ENCODE measurements at regions not wholly inside any gene's neighbourhood (a gene's known extent, or its start where the extent isn't known, plus 50 kb on each side); places are given as distances from the start of the nearest gene placed in this dataset.
"Not testable (repeated sequence)": the region's sequence is repeated elsewhere in the genome, so short reads cannot be mapped to it uniquely, and the experiment has no call there.

DNA sequence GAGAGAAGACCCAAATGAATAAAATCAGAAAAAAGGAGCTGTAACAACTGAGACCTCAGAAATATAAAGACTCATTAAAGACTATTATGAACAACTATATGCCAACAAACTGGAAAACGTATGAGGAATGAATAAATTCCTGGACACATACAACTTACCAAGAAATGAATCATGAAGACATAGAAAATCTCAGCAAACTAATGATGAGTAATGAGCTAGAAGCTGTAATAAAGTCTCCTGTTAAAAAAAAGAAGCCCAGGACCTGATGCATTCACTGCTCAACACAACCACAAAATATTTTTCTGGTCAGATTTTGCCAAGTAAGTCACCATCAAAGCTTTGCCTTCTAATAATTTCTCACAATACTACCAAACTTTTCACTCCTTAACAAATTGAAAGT, 666.7 kb downstream of the LRRC70 start:
- no peak for DNase-seq (ENCODE audit: low spot score)
- intact Hi-C loops (cut with DNase I) = no loop called here

DNA sequence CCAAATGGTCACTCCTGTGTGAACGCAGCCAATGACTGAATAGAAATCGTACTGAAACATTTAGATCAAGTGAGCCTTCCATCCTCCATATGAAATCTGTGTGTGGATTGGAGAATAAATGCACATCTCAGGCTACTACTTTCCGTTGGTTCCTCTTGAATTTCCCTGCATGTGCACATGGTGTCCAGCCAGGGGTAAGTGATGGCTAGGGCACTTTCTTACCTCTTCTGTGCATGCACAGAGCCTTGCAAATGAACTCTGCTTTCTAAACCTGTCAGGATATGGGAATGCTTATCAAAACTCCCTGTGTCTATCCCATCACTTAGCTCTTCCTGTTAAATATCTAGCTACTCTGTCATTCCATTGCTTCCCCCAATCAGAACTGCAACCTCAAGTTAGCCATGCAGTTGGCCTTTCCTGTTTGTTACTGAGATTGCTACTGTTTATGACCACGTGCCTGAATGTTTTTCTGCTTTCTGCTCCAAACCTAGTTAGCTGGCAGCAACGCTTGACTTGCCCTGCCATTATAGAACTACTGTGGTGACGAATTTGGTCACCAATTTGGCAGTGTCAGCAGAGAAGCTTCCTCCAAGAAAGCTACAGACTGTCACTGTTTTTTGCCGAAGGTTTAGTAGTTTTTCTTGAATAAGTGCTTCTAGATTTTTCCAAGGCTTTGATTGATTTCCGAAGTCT, 661.6 kb downstream of the LRRC70 start:
- intact Hi-C loops (cut with DNase I) = no loop called here
- no peak for DNase-seq (ENCODE audit: low spot score)

DNA sequence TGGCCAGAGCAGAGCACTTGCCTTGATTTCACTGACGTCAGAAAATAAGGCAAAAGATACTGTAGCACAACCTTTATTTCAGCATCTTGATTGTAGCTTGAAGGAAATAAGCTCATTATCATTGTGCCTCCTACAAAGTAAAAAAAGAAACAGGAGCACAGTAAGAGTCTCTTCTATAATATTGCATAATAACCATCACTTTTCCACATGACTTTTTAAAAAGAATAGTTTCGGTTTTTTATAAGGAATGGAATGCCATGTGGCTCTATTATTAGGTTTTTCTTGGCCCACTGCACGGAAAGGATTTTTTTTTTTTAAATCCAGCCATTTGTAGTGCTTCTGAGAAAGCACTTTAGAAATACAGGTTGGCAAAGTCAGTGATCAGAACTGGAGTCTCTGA, 655.3 kb downstream of the LRRC70 start:
- DNase-seq (ENCODE audit: low spot score) = no peak
- intact Hi-C loops (cut with DNase I) = no loop called here

DNA sequence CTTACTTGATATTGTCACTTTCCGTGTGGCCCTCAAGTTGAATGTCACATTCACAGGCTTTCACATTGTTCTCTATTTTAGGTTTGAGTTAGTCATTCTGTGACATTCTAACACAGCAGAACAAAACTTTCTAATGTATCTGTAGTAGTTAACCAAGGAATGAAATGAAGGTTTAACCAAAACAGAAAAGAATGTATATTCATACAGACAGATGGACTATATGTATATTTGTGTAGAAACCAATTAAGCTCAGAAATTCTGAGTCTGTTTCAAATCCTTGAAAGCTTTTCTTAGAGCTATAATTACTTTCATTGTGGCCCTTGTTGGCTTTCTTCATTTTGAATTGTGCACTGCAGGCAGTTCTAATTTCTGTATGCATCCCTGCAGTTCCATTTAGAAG, 654.7 kb downstream of the LRRC70 start:
- no peak for DNase-seq (ENCODE audit: low spot score)
- intact Hi-C loops (cut with DNase I) = no loop called here

DNA sequence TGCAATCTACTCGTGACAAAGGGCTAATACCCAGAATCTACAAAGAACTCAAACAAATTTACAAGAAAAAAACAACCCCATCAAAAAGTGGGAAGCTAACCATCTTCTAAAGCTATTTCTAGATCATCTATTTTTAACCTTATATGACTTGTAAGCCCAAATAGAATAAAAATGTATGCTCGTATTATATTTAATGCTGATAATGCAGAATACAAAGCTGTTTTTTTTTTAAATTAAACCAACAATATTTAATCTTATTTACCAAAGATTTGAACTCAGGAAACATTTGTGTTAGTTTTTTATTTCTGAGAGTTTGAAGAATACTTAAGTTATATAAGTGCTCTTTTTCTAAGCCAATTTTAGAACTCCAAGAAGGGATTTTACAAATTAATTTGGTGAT, 652.1 kb downstream of the LRRC70 start:
- intact Hi-C loops (cut with DNase I) = no loop called here
- DNase-seq (ENCODE audit: low spot score) = no peak

DNA sequence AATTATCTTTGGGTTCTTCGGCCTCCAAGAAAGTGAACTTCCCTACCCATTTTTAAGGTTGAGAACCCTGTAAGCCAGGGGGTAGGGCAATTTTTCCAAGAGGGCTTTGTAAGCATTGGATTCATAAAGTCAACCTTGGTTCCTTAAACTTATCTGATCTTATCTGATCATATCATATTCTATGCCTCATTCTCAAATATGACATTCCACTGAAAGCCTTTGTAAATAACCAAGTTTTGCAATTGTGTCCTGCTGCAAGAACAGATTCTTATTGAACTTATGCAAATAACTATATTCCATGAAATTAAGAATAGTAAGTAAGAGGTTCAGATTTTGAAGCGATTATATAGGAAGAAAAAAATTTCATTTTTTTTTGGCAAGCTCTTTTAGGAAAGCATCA, 649.5 kb downstream of the LRRC70 start:
- intact Hi-C loops (cut with DNase I) = no loop called here

DNA sequence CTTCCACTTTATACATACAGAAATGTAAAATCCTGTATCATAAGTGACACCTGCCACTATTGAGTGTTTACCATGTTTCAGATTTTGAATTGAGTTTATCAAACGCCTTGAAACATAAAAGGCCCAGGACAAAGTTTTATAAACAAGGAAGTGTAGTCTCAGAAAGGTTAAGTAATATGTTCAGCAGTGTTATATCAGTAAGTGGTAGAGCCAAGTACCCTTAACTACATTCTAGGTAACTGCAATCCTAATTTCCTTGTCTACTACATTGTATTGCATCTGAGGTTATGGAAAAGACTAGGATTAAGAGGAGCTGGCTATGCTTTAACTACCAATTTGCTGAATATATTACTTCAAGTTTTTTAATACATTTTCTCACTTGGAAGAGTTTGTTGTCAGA, 641.6 kb downstream of the LRRC70 start:
- DNase-seq (ENCODE audit: low spot score) = no peak
- intact Hi-C loops (cut with DNase I) = no loop called here

More for the DNA sequence above, 649.5 kb downstream of the LRRC70 start:
- no peak for DNase-seq (ENCODE audit: low spot score)

DNA sequence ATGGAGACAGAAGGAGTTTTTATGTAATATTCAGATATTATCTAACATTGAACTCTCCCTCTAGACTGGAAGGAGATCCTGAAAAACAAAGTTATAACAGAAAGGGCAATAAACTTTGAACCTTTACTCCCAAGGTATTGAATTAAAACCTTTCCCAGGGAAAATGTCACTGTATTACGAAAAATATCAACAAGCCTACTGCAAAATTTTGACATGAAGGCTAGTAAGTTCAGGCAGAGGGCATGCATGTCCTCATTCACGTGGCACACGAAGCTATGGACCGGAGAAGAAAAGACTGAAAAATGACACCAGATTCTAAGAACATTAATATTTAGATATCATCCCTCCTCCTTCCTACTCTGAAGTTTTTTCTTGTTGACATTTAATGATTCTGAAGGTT, 638.8 kb downstream of the LRRC70 start:
- intact Hi-C loops (cut with DNase I) = no loop called here
- no peak for DNase-seq (ENCODE audit: low spot score)

DNA sequence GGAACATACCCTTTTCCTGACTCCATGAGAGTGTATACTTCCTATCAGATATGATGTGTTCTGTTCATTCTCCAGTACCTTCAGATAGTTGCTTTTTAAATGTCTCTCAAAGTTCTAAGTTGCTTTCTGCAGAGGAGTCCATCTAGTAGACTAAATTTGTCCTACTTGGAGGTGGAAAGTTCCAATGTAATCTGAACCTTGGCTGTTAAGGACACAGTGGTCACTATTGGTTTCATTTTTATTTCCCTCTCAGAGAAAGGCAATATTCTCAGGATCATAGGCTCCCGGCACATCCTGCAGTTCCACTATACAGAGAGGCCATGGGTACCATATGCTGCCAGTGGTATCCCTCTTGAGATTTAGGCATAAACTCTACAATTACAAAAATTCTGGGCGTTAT, 634.6 kb downstream of the LRRC70 start:
- intact Hi-C loops (cut with DNase I) = no loop called here
- no peak for DNase-seq (ENCODE audit: low spot score)

DNA sequence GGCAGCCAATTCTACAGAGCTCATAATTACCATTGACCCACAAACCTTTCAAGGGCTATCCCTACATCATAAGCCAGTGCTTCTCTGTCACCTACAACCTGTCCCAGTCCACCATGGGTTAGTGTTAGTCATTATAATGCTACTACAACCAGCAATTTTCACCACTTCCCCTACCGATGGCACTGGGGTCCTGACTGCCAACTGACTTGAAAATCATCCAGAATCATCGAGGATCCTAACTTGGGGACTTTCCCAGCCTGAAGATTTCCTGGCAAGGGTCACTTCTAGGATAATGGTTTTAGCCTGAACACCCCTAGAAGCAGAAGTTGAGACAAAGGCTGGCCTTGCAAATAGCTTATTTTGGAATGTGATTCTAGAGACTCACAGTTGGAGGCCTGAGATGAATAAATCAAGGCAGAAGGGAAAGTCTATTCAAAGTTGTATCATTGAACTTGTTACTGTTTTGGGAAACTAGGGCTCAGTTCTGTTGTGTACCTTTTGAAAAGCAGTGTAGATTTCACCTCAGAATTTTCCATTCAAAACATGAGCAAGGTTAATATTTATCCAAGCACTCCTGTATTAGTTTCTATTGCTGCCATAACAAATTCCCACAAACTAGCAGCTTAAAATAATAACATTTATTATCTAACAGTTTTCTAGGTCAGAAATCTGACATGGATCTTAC, 633.0 kb downstream of the LRRC70 start:
- intact Hi-C loops (cut with DNase I) = no loop called here
- no peak for DNase-seq (ENCODE audit: low spot score)

DNA sequence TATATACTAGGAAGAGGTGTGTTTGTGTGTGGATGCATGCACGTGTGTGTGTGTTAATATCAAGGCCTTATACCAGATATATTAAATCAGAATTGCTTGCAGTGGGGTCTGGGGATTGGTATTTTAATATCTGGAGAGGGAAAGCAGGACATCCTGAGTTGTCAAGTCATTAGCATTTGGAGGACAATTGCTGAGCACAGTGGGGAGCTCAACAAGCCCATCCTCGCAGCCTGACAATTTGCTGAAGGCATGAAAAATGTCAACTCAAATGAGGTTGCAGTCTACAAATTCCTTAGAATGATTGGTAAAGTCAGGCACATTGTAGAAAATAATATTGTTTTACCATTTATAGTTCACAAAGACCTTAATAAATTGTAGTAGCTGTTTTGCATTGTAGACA, 627.4 kb downstream of the LRRC70 start:
- no peak for DNase-seq (ENCODE audit: low spot score)
- intact Hi-C loops (cut with DNase I) = no loop called here

DNA sequence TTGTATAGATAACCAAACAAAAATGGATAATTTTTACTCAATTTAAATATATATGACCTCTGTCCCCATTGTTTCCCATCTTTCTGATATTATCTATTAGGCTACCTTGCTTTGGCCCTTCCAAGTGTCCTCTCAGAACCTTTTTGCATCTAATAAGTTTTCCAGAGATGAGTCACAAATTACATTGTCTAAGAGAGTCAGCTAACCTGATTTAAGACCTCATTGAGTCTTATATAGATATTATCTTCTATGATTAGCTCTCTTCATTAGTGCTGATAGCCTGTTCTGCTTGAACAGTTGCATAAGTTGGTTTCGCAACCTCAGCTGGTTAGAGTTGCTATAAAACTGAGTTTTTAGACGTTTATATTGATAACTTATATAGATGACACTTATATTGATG, 623.1 kb downstream of the LRRC70 start:
- DNase-seq (ENCODE audit: low spot score) = no peak
- intact Hi-C loops (cut with DNase I) = no loop called here

DNA sequence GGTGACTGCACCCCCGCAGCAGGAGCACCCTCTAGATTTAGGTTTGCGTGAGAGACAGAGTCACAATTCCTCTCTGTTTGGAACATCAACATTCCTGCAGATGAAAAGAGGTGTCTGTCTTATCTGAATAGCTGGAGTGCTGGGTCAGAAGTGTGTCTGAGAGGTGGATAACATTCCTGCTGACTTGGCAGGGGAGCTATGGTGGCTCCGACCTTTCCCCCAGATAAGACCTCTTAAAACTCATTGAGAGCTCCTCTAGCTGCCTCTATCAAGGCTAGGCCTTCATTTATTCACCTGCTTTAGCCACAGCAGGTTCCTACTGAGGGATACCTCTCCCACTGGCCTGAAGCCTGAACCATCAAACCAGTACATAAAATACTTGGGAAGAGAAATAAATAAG, 615.5 kb downstream of the LRRC70 start:
- intact Hi-C loops (cut with DNase I) = no loop called here
- DNase-seq (ENCODE audit: low spot score) = no peak

DNA sequence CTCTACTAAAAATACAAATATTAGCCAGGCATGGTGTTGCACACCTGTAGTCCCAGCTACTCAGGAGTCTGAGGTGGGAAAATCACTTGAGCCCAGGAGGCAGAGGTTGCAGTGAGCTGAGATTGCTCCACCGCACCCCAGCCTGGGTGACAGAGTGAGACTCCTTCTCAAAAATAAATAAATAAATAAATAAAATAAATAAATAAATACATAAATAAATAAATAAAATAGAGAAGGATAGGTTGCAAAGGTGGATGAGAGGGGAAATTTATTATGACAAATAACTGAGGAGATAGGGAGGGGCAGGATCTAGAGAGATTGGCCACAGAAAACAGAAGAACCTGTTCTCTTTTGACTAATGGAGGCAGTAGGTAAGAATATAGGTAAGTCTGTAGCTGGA, 601.6 kb downstream of the LRRC70 start:
- DNase-seq (ENCODE audit: low spot score); intact Hi-C loops (cut with DNase I): not testable (repeated sequence)

DNA sequence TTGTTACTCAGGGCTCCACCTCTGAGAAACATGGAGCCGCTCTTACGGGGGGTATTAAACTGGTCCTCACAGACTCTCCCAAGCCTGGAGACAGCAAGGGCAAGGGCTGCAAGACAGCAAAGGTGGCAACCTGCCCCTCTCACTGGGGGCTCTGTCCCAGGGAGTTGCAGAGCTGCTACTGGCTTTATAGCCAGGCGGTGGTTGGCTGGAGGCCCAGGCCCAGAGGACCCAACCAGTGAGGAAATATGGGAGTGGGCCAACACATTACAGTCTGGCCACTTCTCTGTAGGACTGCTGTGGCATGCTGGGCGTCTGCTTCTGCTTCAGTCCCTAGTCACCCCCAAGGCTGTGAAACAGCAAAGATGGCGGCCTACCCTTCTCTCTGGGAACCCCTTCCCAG, 597.2 kb downstream of the LRRC70 start:
- intact Hi-C loops (cut with DNase I) = no loop called here
- no peak for DNase-seq (ENCODE audit: low spot score)

DNA sequence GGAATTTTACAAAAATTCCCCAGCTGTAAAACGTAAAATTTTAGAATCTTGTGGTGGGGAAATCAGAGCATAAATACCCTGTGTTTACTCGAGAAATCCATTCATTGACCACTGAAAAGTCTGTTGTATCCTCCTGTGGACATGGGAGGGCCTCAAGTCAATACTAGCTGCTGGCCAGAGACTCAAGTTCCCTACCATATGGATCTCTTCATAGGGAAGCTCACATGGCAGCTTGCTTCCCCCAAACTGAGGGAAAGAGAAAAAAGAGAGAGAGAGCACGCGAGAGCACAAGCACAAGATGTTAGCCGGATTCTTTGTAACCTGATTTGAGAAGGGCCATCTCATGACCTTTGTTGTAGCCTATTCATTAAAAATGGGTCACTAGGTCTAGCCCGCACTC, 591.9 kb downstream of the LRRC70 start:
- no peak for DNase-seq (ENCODE audit: low spot score)
- intact Hi-C loops (cut with DNase I) = no loop called here

DNA sequence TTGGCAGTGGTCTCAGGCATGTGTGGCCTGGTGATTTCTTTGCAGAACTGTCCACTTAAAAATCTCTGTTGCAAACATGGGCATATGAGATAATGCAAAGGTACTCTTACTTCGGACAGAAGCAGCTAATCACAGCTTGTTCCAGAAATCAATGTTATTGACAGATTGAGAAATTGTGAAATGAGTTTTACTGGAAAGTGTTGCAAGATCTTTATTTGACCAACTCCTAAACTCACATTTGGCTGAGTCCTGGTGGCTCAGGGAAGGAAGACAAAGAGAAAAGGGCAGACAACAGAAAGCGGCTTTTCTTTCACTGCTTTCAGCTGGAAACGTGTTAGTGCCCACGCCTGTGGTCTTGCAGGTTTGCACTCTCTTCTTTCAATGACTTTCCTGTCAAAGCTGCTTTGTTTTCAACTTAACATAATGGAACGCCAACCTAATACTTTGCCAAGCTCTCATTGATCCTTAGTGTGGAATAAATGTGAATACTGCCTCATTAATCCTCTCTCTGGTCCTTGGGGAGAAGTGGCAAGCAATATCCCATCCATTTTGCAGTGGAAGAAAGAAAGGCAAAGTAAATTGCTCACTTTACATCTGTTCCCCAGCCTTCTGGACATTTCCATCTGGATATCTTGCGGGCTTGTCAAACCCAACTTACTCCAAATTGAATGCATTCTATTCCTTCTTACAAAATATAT, 586.4 kb downstream of the LRRC70 start:
- no peak for DNase-seq (ENCODE audit: low spot score)
- intact Hi-C loops (cut with DNase I) = no loop called here

DNA sequence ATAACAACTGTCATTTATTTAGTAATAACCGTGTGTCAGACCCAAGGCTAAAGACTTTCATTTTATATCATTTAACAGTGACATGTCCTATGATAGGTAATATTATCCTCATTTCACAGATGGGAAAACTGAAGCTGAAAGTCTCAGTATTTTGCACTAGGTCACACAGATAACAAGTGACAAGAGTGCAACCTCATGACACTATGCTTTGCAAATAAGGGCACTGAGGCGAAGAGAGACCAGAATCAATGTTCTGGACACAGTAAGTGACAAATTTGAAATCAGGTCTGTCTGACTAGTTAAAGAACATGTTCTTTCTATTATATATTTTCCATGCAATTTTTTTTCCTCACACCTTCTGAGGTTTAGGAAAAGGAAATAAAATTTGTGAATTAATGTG, 585.7 kb downstream of the LRRC70 start:
- intact Hi-C loops (cut with DNase I) = no loop called here
- DNase-seq (ENCODE audit: low spot score) = no peak

DNA sequence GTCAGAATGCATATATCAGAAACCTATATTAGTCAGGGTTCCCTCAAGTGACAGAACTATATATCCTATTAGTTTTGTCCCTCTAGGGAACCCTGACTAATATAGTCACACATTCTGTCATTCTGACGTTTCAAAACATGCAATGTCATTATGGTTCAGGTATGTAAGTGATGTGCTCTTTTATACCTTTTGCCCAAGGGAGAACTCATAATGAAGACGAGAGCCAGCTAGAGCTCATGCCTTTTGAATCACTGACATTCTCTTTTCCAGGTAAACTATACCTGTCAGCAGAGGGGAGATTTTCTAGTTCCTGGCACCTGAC, 576.7 kb downstream of the LRRC70 start:
- DNase-seq (ENCODE audit: low spot score) = no peak
- intact Hi-C loops (cut with DNase I) = no loop called here

DNA sequence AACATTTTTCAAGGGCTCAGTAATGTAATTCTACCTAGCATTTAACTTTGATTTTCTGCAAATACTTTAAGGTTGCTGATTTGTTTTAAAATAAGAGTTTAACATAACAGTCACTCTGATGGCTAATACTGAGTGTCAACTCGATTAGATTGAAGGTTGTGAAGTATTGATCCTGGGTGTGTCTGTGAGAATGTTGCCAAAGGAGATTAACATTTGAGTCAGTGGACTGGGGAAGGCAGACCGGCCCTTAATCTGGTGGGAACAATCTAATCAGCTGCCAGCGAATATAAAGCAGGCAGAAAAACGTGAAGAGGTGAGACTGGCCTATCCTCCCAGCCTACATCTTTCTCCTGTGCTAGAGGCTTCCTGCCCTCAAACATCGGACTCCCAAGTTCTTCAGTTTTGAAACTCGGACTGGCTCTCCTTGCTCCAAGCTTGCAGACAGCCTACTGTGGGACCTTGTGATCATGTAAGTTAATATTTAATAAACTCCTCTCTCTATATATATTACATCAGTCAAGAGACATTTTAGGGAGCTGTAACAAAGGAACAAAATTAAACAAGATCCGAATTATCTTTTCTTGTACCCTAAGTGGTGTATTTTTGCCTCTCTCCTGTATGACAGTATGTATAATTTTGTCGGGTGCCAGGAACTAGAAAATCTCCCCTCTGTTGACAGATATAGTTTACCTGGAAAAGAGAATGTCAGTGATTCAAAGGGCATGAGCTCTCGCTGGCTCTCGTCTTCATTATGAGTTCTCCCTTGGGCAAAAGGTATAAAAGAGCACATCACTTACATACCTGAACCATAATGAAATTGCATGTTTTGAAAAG, 576.1 kb downstream of the LRRC70 start:
- intact Hi-C loops (cut with DNase I) = no loop called here
- no peak for DNase-seq (ENCODE audit: low spot score)

Data from cardiac septum (tissue), 1 donor.